ENCODE measurements at regions not wholly inside any gene's neighbourhood (a gene's known extent, or its start where the extent isn't known, plus 50 kb on each side); places are given as distances from the start of the nearest gene placed in this dataset.

DNA sequence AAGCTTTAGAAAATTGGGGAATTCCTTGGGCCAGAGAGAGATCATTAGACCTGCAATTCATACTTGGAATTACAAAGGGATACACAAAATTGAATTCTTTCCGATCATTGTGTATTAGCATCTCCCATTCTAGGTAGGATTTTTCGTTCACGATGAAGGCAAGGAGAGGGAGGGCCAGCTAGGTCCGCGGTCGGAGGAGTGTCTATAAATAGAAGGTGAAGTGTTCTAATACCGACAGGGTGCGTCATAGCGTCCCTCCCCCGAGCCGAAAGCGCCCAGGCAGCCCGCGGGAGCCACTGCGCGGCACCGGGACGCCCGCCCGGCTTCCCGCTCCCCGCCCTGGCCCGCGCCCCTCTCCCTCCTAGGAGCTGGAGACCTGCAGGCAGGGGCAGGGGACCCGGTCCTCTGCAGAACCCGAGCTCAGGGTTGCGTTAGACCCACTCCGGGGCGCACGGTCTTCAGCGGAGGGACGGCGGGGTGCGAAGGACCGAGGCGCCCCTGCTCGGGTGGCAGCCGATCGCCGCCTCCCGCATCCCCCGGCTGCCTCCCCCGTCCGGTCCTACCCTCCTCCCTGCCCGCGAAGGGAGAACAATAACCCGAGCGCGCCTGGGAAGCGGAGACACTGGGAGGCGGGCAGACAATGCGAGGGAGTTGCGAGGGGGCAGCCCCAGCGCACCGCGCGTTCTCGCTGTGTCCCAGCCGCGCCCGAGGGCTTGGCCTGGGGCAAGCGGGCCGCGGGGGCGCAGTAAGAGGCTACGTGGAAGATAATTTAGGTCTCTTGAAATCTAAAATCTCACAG, 114.2 kb upstream of the SERTAD2 start:
- H3K4me3 ChIP-seq (ENCODE audit: low read depth, low read length), result peak overlapping the region; percentile 56

DNA sequence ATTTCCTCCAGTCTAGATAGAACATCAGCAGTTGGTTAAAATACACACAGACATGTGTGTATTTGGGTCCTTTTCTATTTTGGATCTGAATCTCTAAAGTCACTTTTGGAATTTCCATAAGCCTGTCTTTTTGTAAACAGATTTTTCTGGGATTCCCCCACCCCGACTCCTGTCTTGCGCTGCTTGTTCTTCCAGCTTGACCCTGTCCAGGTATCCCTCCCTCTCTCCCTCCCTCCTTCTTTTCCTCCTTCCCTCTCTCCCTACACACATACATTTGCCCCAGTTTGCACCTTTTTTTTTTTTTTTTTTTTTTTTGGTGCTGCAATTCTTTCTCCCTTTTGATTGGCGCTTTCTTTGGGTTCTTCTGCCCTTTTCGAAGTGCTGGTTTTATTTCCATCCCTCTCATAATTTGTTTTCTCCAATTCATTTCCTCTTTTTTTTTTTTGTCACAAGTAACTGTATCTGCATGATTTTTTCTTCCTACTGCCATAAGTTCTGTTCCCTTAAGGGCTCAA, 114.8 kb upstream of the SERTAD2 start:
- peak overlapping the region; percentile 56 for H3K4me3 ChIP-seq (ENCODE audit: low read depth, low read length)

DNA sequence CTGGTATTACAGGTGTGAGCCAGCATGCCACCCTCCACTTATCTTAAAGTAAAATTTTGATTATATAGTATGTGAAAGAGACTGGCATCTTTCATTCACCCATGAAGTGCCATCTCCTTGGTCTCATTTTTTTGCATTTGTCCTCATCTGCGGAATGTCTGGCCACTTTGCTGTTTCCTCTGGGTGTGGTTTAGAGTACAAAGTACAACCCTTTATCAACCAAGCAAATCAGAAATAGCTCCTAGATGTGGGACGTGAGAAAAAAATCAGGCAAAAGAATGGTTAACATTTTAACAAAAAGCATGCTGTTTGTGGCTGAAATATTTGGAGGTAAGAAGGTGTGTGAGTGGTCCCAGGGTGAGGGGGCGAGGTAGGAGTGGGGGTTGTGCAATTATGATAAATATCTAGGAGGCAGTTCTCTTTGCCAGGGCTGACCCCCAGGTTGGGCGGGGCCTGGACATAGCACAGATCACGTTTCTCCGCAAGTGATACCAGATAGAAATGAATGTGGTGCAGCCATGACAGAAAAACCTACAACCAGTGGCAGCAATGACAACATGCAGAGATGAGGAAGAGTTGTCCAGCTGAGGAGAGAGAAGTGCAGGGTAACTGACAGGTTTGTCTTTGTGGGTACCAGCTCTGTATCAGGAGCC, 115.8 kb upstream of the SERTAD2 start:
- H3K4me3 ChIP-seq (ENCODE audit: low read depth, low read length), result no peak overlapping the region

DNA sequence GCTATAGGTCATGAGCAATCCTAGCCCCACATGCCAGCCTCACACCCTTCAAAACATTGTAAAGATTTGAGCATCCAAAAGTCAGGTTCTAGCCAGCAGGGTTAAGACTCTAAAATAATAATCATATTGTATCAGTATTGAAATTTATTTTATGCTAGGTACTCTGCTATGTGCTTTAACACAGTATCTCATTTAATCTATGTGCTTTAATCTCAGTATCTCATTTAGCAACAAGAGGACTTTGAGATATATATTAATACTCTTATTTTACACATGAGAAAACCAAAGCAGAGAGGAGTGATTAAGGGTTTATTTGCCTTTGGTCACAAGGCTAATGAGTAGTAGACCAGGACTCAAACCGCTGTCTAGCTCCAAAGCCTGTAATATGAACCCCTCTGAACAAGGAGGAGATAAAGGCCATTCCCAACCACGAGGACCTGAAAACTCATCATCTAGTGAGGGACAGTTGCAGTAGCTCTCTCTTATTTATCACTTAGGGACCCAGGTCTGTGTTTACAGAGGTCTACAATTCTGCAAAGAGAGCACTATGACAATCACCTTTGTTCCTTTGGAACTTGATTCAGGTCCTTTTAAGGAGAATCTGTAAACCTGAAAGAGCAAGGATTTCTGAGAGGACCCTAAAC, 116.5 kb upstream of the SERTAD2 start:
- no peak overlapping the region for H3K4me3 ChIP-seq (ENCODE audit: low read depth, low read length)

DNA sequence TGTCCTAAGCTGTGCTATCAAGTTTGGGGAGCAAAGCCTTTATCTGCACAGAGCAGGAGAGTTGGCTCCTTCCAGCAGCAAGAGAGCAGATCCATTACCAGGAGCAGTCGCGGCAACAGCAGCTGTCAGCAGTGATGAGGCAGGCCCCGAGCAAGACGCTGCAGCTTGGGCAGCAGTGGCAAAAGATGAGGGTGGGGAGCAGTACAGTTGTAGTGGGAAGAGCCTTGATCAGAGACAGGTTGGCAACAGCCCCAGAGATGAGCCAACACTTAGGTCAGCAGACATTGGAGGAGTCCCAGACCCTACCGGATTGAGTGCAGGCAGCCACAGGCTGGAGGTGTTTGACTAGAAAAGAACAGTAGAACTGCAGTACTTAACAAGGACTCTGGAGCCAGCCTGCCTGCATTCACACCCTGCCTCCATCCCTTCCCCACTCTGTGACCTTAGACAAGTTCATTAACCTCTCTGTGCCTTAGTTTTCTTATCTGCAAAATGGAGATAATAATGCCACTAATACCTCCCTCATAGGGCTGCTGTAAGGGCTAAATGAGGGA, 117.1 kb upstream of the SERTAD2 start:
- H3K4me3 ChIP-seq (ENCODE audit: low read depth, low read length), result no peak overlapping the region

DNA sequence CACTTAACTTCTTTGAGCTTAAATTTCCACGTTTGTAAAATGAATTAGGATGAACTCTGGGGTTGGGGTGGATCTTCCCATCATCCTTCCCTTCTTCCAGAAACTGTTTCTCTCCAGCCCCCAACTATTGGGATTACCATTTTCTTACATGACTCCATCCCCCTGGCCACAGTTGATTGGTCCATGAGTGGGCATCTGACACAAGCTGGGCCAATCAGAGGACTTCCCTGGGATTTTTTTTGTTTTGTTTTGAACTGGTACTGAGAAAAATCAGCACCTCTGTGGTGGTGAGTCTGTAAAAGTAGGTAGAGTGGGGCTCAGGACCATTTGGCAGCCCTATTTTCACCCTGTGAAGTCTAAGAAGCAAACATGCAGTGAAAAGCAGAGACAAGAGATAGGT, 118.0 kb upstream of the SERTAD2 start:
- H3K4me3 ChIP-seq (ENCODE audit: low read depth, low read length), result no peak overlapping the region

DNA sequence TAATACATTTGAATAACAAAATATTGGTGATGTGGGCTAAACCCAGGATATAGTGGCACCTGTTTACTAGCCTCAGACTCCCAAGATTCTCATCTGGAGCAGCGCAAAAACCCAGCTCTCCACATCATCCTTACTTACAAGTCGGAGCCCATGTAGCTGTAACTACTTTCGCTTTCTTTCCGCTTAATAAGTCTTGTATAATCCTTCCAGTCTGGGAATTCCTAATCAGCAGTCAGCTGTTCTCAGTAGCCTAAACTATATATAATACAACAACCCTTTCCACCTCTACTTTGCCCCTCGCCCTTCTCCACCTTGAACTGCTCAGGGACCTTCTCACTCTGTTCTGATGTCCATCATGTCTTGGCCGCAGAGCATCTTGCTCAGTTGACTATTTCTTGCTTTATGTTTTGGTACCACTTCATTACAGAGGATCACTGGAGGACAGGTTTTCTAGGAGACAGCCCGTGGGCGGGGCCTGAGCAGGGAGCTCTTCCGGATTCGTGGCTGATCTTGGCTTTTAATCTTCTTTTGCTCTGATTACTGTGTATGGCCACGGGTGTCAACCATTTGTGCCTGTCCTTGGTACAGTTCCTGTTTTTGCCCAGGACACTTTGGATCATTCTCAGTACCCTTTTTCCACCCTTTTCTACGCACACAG, 119.9 kb upstream of the SERTAD2 start:
- no peak overlapping the region for H3K4me3 ChIP-seq (ENCODE audit: low read depth, low read length)

DNA sequence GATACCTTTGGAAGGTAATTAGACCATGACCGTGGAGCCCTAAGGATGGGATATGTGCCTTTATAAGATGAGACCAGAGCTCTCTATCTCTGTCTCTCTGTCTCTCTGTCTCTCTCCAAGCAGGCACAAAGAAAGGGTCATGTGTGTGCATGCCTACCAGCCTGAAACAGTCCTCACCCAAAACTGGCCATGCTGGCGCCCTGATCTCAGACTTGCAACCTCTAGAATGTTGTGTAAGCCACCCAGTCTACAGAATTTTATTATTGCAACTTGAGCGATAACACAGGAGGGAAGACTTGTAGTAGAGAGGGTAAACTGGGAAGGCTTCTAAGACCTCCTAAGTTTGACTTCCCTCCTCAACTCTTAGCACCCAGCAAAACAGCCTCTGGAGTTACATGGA, 124.1 kb upstream of the SERTAD2 start:
- no peak overlapping the region for H3K4me3 ChIP-seq (ENCODE audit: low read depth, low read length)

DNA sequence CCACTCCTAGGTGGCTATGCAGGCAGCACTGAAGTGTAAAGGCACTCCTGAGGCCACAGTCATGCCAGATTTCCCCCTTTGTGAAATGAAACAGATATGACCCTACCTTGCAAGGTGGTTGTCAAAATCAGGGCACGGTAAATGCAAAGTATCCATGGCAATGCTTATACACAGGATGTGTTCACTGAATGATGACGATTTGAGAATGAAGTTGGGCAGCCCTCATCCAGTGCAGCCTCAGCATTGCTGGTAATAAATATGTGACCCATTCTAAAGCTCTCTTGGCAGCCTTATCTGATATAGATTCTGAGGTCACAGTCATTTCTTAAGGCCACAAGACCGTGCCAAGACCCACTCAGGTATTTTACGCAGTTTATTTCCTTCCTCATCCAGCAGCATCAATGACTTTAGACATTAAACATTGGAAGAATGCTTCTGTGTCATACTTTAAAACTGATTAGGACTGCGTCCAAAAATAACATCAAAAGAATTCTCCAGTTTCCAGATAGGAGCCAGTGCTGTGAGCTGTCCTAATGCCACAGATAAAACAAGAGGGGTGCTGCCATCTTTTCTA, 125.5 kb upstream of the SERTAD2 start:
- no peak overlapping the region for H3K4me3 ChIP-seq (ENCODE audit: low read depth, low read length)

DNA sequence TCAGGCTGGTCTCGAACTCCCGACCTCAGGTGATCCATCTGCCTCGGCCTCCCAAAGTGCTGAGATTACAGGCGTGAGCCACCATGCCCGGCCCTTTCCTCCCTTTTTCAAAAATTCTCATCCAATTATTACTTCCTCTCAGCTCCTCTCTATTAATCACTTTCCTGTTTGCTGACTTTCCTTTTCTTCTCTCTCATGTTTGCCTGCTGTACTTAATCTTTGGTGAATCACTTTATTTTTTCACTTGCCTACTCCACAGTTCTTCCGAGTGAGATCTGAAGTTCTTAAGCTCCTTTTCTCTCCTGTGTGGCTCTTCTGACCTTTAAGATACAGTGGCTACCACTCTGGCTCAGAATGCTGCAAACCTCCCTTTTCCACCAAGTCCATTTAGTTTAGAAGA, 126.3 kb upstream of the SERTAD2 start:
- H3K4me3 ChIP-seq (ENCODE audit: low read depth, low read length), result no peak overlapping the region

DNA sequence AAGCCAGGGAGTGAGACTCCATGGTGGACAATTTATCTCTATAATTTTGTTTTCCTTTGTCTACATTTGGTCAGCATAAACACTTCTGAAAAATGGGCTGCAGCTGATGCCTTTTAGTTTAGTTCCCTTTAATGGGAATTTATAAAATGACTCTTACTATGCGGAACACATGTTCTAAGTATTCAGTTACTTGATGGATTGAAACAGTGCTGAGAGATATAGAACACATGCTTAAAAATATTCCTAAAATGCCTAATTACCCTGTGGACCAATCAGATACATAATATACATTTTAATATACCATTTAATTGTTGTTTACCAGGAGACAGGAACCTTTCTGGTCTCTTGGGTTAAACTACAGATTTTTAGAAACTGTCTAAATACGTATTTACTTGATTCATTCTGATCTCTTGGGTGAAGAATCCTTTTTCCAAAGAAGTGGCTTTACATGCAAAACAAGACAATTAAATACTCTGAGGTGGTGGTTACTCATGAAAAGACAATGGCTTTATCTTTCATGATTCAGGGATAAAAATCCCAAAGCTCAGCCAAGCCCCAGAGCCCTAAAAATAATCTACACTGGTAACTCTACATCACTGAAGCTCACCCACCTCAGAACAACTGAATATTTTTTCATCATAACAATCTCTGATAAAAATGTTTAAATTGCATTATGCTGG, 128.1 kb upstream of the SERTAD2 start:
- no peak overlapping the region for H3K4me3 ChIP-seq (ENCODE audit: low read depth, low read length)

DNA sequence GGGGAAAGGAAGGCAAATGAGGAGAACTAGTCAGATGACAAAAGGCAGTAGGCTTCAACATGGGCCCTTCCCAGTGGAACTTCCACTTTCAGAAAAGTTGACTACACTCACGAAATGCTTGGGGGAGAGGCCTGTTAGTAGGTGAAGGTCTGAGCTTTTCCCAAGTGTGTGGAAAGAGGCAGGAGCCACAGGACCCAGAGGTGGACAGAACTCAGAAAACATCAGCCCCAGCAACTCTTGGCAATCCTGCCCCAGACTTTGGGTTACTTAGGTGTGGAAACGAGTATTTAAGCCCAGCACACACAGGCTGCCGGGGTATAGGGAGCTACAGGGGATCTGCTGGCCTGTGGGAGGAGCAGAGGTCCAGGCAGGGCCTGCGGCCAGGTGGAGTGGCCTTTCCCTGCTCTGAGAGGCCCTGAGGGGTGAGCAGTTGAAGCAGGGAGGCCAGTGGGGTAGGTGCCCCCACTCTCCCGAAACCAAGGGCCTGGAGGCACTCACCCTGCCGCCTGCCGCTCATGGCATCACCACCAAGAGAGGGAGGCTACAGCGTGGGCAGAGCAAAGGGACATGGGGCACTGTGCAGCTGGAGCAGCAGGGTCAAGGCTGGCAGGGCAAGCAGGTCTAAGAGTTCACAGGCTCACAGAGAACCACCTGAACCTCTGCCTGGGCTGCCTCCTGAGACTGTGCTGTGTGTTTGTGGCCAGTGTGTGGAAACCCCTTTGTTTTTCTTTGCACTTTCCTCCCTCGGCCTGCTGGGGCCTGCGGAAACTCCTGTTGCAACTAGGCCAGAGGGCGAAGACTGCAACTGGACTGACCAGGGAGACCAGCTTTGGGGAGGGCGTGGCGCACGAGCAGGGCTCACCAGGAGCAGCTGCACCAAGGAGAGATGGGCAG, 130.7 kb upstream of the SERTAD2 start:
- H3K4me3 ChIP-seq (ENCODE audit: low read depth, low read length), result no peak overlapping the region

DNA sequence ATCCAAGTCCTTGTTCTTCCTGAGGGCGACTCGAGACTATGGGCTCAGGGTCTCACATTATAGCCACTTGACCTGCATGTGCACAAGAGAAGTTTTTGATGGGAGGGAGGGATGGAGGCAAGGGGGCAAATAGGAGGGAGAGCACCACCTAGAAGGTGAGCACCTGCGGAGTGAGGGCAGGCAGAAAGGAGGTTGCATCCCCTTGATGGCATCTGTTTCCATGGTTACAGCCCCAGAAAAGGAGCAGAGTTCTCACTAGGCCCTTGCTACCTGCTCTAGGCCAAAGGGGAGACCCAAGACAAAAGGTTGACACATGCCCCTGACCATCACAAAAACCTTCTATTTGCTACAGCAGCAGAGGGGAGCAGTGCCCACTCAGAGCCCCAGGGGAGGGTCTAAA, 131.5 kb upstream of the SERTAD2 start:
- no peak overlapping the region for H3K4me3 ChIP-seq (ENCODE audit: low read depth, low read length)

DNA sequence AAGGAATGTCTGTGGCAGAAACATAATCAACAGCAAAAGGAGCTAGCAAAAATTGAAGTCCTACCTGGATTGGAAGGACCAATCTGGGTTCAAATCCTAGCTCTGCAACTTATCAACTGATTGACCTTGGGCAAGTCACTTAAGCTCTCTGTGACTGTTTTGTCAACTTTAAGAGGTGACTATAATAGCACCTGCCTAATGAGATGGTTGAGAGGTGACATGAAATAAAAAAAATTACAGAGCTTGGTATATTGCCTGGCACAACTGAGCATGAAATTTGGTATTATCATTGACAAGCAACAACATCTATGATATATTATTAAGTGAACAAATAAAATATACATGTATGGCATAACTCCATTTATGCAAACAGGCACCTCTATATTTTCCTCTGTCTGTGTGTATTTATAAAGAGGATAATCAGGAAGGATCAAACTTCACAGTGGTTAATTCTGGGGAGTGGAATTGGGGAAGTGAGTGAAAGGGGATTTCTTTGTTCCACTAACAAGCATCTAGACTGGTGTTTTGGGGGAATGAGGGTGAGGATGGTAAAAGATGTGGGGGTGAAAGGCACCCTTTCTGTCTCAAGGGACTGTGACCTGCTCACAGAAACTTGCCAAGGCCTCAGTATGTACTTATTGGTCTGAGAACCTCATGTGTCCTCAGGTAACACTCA, 132.8 kb upstream of the SERTAD2 start:
- no peak overlapping the region for H3K4me3 ChIP-seq (ENCODE audit: low read depth, low read length)

DNA sequence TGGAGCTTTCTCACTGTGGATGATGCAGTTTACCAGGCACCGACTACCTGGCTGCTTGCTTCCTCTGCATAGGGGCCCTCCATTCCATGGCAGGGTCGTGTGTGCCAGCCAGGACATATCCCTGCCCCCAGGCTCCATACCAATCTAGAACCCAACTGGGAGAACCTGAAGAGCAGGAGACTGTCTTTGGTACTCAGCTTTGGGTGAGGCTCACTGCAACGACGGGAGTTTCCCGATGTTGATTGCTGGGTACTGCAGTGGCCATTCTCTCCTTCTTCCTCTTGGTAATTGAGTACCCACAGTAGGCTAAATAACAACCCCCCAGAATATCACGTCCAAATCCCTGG, 133.3 kb upstream of the SERTAD2 start:
- no peak overlapping the region for H3K4me3 ChIP-seq (ENCODE audit: low read depth, low read length)

DNA sequence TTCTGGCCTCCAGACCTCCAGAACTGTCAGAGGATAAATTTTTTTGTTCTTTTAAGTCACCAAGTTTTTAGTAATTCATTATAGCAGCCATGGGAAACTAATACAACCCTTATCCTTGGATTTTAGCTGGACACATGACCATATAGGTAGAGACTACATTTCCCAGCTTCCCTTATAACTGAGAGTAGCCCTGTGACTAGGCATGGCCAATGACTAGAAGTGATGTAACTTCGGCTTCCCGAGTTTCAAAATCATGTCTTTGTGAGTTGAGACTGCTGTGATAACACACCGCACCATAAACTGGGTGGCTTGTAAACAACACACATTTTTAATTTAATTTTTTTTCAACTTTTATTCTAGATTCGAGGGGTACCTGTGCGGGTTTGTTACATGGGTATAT, 134.0 kb upstream of the SERTAD2 start:
- no peak overlapping the region for H3K4me3 ChIP-seq (ENCODE audit: low read depth, low read length)

DNA sequence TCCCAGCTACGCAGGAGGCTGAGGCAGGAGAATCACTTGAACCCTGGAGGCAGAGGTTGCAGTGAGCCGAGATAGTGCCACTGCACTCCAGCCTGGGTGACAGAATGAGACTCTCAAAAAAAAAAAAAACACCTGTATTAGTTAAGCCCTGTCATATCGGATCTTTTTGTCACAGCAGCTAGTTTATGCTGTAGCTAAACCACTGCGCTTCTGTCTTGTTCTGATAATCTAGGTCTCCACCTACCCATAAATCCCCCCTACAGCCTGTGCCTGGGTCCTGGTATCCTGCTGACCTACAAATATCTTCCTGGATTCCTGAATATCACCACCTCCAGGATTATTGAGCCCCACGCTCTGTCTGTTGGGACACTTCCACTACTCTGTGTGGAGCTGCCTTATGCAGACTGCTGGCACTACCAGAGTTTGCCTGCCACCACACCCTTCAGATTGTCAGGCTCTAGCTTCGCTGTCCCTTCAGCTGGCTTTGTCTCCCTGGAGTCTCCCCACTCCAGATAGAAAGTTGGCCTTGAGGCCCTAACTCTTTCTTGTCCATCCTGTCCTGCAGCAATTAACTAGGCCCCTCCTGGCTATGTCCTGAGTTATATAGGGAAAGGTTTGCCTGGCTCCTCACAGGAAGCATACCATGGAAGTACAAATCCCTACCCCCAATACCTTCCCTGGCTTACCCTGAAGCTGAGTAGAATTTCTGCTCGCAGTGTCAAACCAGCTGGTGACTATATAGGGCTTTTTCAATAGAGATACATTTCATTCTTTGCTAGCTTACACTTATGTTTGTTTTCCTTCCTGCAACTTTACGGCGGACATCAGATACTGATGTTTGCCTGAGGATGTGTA, 136.0 kb upstream of the SERTAD2 start:
- no peak overlapping the region for H3K4me3 ChIP-seq (ENCODE audit: low read depth, low read length)

DNA sequence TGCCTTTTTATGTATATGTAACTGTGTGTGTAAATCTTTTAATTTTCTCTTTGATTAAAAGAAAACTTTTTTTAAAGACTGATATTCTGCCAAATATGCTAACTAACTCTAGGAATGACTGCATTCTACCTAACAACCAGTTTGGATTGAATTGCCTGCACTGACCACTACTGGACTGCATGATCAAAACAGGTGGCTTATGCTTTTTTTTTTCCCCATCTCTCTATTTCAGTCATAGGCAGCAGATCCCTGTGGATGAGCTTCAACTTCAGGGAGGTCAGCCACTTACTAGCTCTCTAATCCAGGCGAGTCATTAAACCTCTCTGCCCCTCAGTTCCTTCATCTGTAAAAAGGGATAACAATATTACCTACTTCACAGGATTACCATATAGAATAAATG, 138.6 kb upstream of the SERTAD2 start:
- H3K4me3 ChIP-seq (ENCODE audit: low read depth, low read length), result no peak overlapping the region

All from iPS-11a (cell line).